ENCODE measurements at regions not wholly inside any gene's neighbourhood (a gene's known extent, or its start where the extent isn't known, plus 50 kb on each side); places are given as distances from the start of the nearest gene placed in this dataset.

GRCh38 chr2:107627926-107628325 is 198.8 kb upstream of the RGPD4 start:
- TF ChIP-seq POLR2A (IDR thresholded peaks at IDR 0.05; ENCODE audit: low read length) (no peak), GATA1 (IDR thresholded peaks at IDR 0.05; ENCODE audit: low read depth, low read length) (no peak)

GRCh38 chr2:107633580-107634147 is 193.0 kb upstream of the RGPD4 start:
- DNase-seq = peak in 1 of 2 experiments; percentile 5
- TF ChIP-seq GATA1 (IDR thresholded peaks at IDR 0.05; ENCODE audit: low read depth, low read length) (no peak), POLR2A (IDR thresholded peaks at IDR 0.05; ENCODE audit: low read length) (no peak)

More at GRCh38 chr2:107627926-107628325, 198.8 kb upstream of the RGPD4 start:
- no peak for DNase-seq

- no peak for DNase-seq
- TF ChIP-seq POLR2A (IDR thresholded peaks at IDR 0.05; ENCODE audit: low read length) (no peak), GATA1 (IDR thresholded peaks at IDR 0.05; ENCODE audit: low read depth, low read length) (no peak)
These were observed 192.5 kb upstream of the RGPD4 start for GRCh38 chr2:107634172-107634571.

- TF ChIP-seq POLR2A (IDR thresholded peaks at IDR 0.05; ENCODE audit: low read length) = no peak
- no peak for TF ChIP-seq GATA1 (IDR thresholded peaks at IDR 0.05; ENCODE audit: low read depth, low read length)
- DNase-seq = no peak
These were observed 190.8 kb upstream of the RGPD4 start for GRCh38 chr2:107635883-107636282.

DNA sequence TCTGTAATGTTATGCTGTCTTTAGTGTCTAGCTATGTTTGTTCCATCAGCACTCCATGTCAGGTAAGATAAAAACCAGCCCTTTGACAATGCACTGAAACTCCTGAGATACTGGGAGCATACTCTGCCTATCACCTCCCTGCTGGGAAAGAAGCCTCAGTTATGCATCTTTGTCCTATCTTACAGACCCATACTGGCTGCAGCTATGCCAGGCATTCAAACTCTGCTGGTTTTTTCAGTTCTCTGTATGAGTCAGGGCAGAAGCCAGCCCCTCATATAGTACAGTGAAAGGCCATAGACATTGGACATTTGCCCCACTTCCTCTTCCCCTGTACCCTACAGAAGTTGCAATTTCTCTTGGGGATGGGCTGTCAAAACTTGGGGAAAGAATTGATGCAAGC is 181.1 kb upstream of the RGPD4 start:
- TF ChIP-seq GATA1 (IDR thresholded peaks at IDR 0.05; ENCODE audit: low read depth, low read length) (no peak), POLR2A (IDR thresholded peaks at IDR 0.05; ENCODE audit: low read length) (no peak)

GRCh38 chr2:107648781-107649404 is 177.8 kb upstream of the RGPD4 start:
- TF ChIP-seq GATA1 (IDR thresholded peaks at IDR 0.05; ENCODE audit: low read depth, low read length) (no peak), POLR2A (IDR thresholded peaks at IDR 0.05; ENCODE audit: low read length) (no peak)
- DNase-seq = no peak

More for the DNA sequence above, 181.1 kb upstream of the RGPD4 start:
- no peak for DNase-seq

DNA sequence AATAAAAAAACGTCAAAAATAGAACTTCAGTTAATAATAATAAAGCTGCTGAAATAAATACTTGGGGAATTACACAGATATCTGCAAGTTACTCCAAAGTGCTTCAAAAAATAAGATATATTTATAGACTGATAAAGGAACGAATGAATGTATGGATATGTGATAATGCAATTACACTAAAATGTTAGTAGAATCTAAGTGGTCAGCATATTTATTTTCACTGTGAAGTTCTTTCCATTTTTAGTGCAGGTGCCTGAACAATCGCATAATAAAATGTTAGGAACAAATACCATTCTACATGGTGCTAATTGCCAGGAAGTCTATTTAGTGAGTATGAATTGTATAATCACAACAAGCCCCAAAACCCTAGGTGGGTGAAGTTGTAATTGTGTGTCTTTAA is 169.6 kb upstream of the RGPD4 start:
- DNase-seq = no peak
- TF ChIP-seq GATA1 (IDR thresholded peaks at IDR 0.05; ENCODE audit: low read depth, low read length) = no peak
- TF ChIP-seq POLR2A (IDR thresholded peaks at IDR 0.05; ENCODE audit: low read length) = no peak

DNA sequence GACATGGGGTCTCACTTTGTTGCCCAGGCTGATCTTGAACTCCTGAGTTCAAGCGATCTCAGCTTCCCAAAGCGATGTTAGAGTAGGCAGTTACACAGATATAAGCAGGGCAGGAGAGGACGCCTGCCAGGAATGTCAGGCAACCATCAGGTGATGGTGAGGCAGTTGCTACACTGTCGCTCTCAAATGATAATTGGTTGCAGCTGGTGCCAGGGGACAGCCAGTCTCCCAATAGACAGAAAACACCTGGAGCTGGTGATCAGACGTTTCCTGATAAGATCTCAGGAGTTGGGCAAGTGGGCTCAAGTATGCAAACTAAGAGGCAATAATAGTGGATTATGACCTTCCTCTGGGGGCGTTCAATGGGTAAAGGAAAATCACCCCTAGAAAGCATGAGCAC is 163.1 kb upstream of the RGPD4 start:
- DNase-seq = no peak
- TF ChIP-seq GATA1 (IDR thresholded peaks at IDR 0.05; ENCODE audit: low read depth, low read length) = no peak
- TF ChIP-seq POLR2A (IDR thresholded peaks at IDR 0.05; ENCODE audit: low read length) = no peak

- DNase-seq = no peak
- TF ChIP-seq POLR2A (IDR thresholded peaks at IDR 0.05; ENCODE audit: low read length) (no peak), GATA1 (IDR thresholded peaks at IDR 0.05; ENCODE audit: low read depth, low read length) (no peak)
These were observed 157.4 kb upstream of the RGPD4 start for GRCh38 chr2:107669335-107669734.

- DNase-seq = no peak
- TF ChIP-seq GATA1 (IDR thresholded peaks at IDR 0.05; ENCODE audit: low read depth, low read length) (no peak), POLR2A (IDR thresholded peaks at IDR 0.05; ENCODE audit: low read length) (no peak)
These were observed 144.8 kb upstream of the RGPD4 start for GRCh38 chr2:107681936-107682335.

DNA sequence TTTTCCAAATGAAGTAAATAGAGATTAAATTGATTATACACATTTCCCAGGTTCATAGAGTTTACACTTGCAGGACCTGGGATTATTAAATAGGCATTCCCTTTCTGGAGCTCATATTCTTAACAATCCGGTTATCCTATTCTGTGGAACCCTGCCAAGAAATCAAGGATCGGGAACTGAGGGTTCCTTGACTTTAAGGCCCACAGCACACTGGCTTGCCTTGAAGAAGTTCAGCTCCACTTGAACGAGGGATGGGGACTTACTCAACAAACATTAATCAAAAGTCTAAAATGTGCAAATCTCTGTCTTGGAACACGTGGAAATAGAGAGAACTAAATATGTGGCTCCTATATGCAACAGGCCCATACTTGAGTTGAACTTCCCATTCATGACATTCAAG is 142.3 kb upstream of the RGPD4 start:
- no peak for DNase-seq
- no peak for TF ChIP-seq POLR2A (IDR thresholded peaks at IDR 0.05; ENCODE audit: low read length)
- TF ChIP-seq GATA1 (IDR thresholded peaks at IDR 0.05; ENCODE audit: low read depth, low read length) = no peak

DNA sequence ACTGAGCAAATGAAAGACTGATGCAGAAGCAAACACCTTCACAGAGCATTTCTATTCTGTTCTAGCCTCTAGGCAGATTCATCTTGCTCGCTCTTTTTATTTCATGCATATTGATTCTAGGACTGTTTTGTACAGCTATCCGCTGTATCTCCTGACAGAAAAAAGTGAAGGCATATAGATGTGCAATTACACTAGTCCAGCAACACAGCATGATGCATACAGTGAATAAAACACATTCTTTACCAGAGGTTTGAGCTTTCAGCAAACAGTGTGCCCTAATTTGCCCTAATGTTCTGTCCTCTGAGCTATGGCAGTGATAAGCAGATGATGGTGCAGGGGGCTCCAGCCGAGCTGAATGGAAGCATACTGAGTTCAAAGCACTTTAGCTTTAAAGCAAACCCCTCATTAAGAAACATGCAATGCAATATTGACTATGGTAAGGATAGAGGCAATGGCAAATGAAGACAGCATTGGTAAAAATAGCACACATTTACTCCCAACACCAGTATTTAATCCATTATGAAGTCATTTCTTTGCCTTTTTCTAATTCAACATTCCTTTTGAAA is 141.2 kb upstream of the RGPD4 start:
- TF ChIP-seq POLR2A (IDR thresholded peaks at IDR 0.05; ENCODE audit: low read length) = no peak
- no peak for TF ChIP-seq GATA1 (IDR thresholded peaks at IDR 0.05; ENCODE audit: low read depth, low read length)
- no peak for DNase-seq

DNA sequence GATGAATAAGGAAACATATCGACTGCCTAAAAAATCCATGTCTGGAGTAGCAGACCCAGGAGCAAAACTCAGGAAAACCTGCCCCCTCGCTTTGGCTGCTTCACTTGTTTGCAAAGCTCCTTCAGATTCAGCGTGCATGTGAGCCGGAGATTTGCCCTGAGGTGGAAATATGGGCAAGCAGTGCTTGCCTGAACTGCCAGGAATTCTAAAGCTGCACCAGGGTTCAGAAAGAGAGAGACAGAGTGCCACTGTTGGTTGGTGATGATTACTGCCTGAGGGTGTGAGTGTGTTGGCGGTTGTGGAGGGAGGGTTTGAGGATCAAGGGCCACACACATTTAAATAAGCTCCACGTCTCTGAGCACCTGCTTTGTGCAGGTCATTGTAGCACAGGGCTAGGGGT is 139.6 kb upstream of the RGPD4 start:
- TF ChIP-seq POLR2A (IDR thresholded peaks at IDR 0.05; ENCODE audit: low read length) = no peak
- no peak for TF ChIP-seq GATA1 (IDR thresholded peaks at IDR 0.05; ENCODE audit: low read depth, low read length)
- DNase-seq = no peak

DNA sequence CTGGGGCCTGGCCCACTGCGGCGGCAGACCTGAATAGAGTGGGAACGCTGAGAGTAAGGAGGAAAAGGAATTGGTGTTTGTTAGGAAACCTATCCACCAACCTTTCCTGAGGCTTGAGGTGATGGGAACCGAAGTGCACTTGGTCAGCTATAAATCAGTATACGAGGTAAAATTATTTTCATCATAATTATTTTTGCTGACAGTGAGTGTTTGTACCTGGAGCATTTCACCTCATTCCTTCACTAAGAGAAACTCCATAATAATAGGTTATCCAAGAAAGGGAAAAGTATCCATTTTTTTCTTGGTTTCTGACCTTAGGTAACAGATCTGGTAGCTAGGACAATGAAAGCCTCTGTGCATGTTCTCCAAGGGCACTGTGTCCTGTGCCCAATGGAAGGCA is 138.6 kb upstream of the RGPD4 start:
- DNase-seq = no peak
- TF ChIP-seq POLR2A (IDR thresholded peaks at IDR 0.05; ENCODE audit: low read length) (no peak), GATA1 (IDR thresholded peaks at IDR 0.05; ENCODE audit: low read depth, low read length) (no peak)

DNA sequence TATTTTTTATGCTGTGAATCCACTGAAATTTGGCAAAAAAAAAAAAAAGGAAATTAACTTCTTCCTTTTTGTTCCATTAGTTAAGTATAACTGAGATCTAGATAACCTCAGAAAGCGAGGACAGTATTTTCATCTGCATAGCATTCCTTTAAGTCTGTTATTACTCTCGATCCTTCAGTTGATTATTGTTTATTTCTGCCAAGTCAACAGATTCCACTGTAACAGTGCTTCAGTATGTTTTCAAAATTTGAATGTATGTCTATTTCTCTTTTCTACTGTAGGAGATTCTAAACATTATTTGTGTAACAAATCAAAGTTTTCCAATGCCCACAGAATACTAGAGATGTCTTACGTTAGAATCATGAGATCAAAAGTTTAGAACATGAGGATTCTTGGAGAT is 133.1 kb upstream of the RGPD4 start:
- TF ChIP-seq GATA1 (IDR thresholded peaks at IDR 0.05; ENCODE audit: low read depth, low read length) (no peak), POLR2A (IDR thresholded peaks at IDR 0.05; ENCODE audit: low read length) (no peak)
- DNase-seq = no peak

Data from erythroblast (primary cell).